Midbrain (tissue), 1 donor: ENCODE measurements at regions not wholly inside any gene's neighbourhood (a gene's known extent, or its start where the extent isn't known, plus 50 kb on each side); places are given as distances from the start of the nearest gene placed in this dataset.

ENCODE experiments used
- DNase-seq: peaks from one replicate; lab custom pipeline; 2025; lab: John Stamatoyannopoulos, UW

DNA sequence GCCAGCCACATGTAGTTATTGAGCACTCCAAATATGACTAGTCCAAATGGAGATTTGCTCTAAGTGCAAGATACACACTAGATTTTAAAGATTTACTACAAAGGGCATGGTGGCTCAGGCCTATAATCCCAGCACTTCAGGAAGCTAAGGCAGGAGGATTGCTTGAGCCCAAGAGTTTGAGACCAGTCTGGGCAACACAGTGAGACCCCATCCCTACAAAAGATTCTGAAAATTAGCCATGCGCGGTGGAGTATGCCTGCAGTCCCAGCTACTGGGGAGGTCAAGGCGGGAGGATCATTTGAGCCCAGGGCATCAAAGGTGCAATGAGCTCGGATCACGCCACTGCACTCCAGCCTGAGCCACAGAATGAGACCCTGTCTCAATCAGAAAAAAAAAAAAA lies 93.5 kb upstream of the HNRNPA3 start:
- no peak for DNase-seq

DNA sequence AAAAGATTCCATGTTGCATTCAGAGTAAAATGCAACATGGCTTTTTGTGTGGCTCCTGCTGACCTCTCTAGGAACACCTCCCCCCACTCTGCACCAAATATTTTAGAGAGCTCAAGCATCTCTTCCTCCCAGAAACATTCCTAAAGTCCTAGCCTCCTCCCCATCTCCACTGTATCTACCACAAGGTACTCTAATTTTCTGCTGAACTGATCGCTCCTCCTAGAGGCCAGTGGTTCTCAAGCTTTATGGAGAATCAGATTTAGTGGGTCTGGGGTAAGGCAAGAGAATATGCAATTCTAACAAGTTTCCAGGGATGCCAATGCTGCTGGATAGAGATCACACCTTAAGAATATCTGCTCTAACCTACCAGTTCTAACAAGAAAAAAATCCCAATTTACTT lies 89.5 kb upstream of the HNRNPA3 start:
- no peak for DNase-seq

DNA sequence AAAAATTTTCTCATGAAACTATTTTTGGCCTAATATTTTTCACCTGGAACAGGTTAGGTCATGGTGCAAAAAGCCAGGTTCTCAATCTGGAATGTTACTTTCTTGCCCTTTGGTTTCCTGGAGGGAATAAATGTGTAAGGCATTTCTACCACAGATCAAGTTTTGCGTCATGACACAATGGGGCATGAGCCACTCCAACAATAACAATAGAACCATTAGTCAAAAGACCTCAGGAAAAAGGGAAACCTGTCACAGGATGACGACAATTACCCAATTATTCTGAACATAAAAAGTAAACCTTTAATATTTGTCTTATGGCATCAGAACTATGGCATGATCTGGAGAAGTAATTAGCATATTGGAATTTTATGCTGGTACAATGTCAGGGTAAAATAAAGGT lies 88.2 kb upstream of the HNRNPA3 start:
- no peak for DNase-seq

DNA sequence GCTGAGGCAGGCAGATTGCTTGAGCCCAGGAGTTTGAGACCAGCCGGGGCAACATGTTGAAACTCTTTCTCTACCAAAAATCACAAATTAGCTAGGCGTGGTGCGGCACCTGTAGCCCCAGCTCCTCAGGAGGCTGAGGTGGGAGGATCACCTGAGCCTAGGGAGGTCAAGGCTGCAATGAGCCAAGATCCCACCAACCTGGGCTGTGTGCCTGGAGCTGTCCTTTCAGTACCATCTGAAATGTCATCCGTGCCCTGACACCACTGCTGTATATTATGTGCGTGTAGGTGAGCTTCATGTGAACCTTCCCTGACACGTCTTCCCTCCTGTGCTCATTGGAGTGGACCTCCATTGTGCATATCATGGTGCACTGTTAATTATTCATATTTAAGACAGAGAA lies 84.8 kb upstream of the HNRNPA3 start:
- DNase-seq: no peak

DNA sequence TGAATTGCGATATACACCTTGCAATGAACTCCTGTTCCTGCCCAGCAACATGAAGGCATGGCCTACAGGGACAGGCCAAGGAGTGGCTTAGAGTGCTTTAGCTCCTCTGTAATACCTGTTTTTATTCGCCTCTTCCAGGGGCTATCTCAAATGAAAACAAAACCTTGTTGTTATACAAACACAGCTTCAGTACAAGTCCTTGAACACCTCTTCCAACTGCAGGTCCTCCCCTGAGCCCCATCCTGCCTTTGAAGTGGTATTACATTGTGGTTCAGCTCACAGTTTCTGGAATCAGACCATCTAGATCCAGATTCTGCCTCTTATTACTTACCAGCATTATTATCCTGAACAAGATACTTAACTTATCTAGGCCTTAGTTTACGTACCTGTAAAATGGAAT lies 83.0 kb upstream of the HNRNPA3 start:
- no peak for DNase-seq

DNA sequence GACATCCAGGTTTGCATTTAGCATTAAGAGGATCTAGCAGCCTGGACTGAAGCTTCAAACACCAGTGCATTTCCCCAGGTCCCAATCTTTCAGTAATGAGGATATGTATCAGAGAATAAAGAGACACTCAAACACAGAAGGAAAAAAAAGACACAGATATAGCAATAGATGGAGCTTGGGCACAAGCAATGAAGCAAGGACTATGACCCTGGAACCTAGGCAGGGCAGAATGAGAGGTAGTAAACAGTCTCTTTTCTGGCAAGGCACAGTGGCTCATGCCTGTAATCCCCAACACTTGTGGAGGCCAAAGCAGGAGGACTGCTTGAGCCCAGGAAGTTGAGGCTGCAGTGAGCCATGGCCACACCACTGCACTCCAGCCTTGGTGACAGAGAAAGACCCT lies 80.7 kb upstream of the HNRNPA3 start:
- DNase-seq: no peak

DNA sequence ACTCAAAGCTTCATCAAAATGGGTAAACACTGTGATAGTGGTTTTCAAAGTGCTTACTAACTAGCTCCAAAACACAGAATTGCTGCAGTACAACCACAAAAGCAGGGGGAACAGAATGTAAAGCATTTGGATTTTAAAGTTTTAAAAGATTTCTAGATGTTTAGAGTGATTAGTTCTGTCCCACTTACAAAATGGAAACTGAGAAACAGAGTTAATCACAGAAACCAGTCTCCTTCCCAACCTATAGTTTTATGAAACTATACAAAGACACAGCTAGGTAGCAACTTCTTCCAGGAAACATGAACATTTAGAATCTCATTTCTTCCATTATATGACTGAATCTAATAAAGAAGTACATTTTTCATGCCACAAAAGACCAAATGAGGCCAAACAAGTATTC lies 73.8 kb upstream of the HNRNPA3 start:
- DNase-seq: no peak

DNA sequence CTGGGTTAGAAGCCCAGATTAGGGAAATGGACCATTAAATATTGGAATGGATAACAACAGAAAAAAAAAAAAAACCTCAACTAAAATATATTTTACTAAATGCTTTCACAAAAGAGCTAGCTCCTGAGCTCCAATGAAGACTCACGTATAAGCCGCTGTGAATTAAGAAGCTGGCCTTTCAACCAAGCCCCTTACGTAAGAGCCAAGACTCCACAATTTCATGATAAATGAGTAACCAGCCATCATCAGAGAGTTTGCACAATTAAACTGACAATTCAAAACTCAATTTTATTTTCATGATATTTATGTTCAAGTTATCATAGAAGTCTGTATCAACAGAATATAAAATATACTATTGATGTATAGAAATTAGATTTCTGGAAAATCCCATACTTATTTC lies 70.7 kb upstream of the HNRNPA3 start:
- DNase-seq: no peak

DNA sequence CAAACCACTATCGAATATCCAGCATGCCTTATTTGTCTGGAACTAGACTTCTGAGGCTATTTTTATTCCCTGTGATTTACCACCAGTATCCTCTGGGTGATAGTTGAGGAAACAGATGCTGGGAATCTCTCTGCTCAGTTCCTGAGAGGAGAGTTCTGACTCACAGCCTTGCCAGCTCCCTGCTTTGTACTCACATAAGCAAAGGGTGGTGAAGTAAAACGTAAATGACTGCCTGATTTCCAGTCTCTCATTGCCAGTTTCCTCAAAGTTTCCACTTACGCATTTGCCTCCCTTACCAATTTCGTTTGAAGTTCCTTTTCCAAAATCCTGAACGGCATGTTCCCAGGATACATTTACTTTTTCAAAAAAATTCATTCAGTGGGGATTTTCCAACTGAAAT lies 69.2 kb upstream of the HNRNPA3 start:
- DNase-seq: no peak

DNA sequence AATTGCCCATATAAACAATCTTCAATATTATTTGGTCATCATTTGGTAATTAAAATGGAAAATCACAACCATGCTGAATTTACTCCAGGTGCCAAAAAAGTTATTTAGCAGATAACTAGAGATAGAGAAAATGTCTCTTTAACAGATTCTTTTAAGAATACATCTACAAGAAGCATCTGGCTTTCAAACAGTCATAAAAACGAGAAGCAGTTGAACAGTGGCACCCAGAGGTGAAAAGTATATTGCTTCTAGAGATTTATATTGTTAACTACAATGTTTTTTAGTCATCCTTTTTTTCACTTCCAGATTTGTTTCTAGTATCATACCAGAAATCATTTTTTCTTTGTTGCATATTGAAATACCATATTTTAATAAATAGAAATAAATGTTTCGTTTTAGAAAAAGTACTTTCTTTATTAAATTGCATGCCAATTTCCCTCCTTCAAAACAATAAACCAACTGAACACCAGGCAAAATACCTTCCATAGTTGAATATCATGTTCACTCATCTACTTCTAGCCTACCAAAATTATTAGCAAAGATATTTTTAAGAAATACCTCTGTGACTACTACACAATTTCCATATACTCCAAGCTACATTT lies 65.4 kb upstream of the HNRNPA3 start:
- DNase-seq: peak; percentile 66

DNA sequence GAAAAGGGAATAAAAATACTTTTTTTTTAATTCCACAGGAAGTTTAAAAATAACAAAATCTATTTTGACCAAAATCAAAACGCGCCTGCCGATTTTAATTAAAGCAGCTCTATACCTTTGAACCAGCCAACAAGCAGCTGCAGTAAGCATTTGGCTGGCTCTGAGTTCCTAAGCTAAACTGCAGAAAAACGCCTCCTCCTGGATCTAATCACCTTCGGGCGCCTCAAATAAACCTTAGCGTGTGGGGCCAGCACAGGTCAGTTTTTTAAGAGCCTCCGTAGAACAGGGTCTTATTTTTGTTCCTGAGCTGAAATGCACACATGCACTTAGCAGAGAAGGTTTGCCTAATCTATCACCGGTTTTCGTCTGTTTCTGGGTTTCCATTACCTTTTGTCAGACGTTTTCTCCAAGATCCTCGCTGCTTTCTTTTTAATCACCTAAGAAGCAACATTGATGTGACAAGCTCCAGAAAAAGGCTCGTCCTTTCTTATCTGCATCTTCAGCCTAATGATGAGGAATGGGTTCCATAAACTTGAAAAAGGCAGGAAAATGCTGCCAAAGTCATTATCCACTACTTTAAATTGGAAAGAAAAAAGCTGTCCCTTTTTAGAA lies 64.7 kb upstream of the HNRNPA3 start:
- DNase-seq: no peak

DNA sequence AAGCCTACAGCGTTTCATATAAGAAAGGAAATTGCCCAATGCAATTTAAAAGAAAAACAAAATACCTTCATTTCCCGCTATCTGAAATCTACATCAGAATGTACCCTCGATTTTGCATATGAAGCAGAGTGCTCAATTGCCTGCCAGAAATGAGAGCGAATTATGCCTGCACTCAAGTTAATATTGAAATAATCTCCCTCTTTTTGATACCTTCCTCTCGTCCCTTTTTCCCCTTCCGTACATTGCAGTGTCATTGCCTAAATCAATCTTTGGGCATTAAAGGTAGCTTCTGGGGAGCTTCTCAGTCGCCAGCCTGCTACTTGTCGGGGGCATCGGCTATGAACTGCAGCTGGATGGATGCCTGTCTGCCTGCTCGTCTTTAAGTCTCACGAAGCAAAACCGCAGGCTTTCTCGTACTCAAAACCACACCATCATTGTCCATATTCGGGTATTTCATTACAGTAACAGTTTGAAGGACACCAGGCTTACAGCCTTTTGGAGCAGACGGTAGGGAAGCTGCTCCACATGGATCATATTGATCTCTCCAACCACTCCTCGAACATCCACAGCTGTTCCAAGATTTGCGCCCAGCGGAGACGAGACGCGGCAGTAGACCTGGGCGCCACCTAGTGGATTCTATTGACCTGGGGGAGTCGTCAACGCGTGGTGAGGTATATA lies 64.0 kb upstream of the HNRNPA3 start:
- DNase-seq: peak; percentile 74

DNA sequence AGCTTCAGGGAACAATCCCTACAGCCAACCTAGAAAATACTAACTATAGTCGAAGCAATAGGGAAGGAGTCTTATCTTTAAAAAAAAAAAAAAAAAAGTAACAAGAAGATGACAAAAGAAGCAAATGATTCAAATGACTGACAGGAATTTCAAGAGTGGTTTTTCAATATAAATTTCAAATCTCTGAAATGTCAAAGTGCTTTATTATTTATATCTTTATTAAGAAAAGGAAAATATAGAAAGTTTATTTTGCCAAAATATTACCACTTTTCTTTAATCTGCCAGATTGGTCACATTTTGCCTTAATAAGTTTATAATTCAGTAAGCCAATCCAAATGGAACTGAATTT lies 63.5 kb upstream of the HNRNPA3 start:
- no peak for DNase-seq

DNA sequence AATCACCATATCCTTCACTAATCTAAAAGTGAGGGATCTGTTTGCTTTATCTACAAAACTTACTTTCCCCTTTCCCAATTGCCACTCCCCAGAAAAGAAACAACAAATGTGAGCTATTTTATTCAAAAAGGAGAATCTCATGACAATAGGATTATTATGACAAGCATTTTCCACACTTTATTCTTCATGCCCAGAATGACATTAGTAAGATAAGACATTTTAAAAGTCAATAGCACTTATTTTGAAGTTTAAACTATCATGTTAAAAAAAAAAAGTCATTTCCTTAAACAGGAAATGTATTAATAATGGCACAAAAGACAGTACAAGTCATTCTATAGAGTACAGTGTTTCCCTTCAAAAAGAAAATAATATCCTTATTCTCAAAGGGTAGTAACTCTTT lies 58.8 kb upstream of the HNRNPA3 start:
- DNase-seq: no peak

DNA sequence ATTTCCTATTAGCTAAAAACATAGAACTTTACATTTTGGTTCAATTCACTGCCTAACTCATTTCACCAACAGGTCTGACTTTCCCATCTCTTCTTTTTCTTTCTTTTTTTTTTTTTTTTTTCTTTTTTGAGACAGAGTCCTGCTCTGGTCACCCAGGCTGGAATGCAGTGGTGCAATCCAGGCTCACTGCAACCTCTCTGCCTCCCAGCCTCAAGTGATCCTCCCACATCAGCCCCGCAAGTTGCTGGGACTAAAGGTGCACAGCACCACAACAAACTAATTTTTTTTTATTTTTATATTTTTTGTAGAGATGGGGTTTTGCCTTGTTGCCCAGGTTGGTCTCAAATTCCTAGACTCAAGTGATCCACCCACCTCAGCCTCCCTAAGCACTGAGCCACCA lies 57.8 kb upstream of the HNRNPA3 start:
- no peak for DNase-seq

DNA sequence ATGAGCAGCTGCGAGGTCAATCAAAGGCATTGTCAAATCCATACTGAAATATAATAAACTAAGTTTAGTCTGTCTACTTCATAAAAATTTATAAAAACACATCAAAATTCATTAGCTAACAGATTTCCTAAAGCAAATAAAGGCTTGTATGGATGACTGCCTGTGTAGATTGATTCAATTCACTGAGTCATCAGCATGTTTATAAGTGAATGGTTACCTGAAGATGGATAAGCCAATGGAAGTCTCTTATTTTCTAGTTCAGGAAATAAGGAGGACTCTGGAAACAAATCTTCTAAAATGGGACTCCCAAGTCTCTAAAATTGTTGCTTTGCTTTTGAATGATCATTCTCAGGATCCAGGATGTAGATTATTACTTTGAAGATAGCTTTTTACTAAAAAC lies 57.0 kb upstream of the HNRNPA3 start:
- DNase-seq: no peak

DNA sequence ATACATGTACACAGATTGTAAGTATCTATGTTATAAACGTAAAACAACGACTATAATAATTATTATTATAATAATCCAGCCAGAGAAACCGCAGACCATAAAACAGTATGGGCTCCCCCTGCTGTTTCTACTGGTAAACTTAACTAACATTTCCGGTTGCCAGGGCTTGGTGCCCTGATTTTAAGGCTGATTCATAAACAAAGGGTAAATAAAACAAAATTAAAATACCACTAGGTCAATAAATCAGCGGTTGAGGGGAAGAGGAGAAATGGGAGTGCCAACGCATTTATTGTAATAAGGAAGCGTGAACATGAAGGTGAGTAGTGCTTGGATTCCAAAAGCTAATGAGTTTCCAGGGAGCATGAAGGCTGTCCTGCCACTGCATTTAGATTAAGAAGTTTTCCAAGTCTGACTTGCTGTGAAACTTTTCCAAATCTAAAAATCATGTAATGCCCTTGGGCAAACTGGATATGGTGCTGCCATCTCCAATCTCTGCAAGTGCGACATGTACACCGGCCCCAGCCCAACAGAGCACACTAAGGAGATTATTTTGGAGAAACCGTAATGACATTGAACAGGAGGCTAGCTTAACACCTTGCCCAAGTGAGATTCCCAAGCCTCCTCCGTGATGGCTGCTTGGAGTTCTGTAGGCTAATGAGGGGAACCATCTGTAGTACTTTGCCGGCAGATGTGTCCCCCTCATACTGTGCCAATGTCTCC lies 50.7 kb upstream of the HNRNPA3 start:
- DNase-seq: peak; percentile 41
